ENCODE measurements at regions not wholly inside any gene's neighbourhood (a gene's known extent, or its start where the extent isn't known, plus 50 kb on each side); places are given as distances from the start of the nearest gene placed in this dataset.
"Not testable (repeated sequence)": the region's sequence is repeated elsewhere in the genome, so short reads cannot be mapped to it uniquely, and the experiment has no call there.

DNA sequence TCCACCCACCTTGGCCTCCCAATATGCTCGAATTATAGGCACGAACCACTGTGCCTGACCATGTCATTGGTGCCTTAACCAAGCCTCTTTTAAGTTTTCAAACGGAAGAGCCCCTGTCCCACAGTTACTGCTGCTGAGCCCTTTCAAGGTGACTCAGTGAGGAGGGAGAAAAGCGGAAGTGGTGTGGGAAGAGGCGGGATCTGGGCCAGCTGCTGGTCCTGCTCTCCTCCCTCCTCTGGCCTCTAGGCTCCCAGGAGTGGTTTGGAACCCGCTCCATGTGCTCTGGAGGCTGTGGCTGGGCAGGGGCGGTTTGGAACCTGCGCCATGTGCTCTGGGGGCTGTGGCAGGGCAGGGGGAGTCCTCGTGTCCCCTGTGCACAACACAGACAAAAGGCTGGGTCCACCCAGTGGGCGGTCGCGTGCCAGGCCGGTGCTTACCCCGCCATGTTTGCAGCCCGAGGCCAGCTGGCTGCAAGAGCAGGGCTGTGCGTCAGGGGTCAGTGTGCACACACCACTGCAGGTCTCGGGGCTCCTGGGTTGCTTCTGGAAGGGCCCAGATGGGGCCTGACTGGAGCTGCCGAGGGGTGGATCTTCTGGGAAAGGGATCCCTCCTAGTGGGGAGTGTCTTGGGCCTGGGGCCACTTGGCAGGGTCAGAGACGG, 113.4 kb upstream of the ALDH3B2 start:
- intact Hi-C loops (cut with DNase I): not testable (repeated sequence)

DNA sequence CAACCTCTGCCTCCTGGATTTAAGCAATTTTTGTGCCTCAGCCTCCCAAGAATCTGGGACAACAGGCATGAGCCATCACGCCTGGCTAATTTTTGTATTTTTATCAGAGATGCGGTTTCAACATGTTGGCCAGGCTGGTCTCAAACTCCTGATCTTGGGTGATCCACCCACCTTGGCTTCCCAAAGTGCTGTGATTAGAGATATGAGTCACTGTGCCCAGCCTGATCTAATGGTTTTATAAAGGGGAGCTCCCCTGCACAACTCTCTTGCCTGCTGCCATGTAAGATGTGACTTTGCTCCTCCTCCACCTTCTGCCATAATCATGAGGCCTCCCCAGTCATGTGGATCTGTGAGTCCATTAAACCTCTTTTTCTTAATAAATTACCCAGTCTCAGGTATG, 107.5 kb upstream of the ALDH3B2 start:
- intact Hi-C loops (cut with DNase I); DNase-seq (ENCODE audit: low spot score): not testable (repeated sequence)

More for the DNA sequence above, 113.4 kb upstream of the ALDH3B2 start:
- DNase-seq (ENCODE audit: low spot score): not testable (repeated sequence)

DNA sequence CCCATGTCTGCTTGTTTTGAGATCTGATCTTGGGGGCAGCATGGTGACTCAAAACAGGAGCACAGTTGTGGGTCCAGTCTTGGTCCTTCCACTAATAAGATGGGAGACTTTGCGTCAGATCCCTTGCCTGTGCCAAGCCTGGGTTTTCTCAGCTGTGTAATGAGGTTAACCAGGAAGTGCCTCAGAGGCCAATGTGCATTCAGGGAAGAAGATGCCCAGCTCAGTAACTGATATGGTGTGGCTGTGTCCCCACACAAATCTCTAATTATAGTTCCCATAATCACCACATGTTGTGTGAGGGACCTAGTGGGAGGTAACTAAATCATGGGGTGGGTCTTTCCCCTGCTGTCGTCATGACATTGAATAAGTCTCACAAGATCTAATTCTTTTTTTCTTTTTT, 107.1 kb upstream of the ALDH3B2 start:
- DNase-seq (ENCODE audit: low spot score); intact Hi-C loops (cut with DNase I): not testable (repeated sequence)

DNA sequence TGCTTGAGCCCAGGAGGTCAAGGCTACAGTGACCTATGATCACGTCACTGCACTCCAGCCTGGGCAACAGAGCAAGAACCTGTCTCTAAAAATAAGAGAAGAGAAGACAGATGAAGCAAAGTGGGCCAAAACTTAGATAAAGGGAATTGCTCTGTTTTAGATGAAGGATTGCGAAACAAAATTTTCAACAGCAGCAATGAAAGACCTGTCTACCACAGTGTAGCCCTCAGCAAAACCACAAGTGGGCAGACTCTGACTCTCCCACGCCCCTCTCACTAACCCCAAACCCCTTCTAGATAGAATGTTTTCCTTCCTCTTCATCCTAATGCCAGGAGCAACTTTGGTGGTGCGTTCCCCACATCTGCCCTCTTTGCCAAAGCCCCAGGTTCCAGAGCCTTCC, 105.6 kb upstream of the ALDH3B2 start:
- intact Hi-C loops (cut with DNase I): no loop called here
- no peak for DNase-seq (ENCODE audit: low spot score)

DNA sequence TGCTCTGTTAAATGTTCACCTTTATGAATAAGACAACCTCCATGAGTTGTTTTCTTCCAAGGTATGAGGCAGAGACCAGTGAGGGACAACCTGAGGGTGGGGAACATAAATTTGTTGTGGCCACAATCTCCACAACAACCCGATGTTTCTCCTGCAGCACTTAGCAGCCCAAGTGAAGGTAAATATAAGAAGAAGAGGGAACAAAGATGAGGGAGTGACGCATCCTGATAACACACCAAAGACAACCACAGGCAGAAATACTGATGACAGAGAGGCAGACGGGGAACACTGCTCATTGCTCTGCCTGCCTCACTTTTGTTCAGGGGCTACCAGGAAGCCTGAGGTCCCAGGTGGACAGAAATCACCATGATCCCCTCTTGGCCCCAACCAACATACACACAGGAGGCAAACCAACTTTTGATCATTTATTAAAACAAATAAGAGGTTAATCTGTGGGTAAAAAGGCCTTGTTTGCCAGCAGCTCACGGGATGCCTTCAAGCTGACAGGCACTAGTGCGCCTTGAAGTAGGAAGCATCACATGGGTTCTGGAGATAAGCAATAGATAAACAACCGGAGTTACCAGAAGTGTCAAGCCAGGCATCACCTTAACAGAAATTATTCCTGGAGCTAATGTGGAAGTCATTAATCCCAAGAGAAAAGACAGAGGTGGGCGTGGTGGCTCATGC, 104.9 kb upstream of the ALDH3B2 start:
- intact Hi-C loops (cut with DNase I): not testable (repeated sequence)

DNA sequence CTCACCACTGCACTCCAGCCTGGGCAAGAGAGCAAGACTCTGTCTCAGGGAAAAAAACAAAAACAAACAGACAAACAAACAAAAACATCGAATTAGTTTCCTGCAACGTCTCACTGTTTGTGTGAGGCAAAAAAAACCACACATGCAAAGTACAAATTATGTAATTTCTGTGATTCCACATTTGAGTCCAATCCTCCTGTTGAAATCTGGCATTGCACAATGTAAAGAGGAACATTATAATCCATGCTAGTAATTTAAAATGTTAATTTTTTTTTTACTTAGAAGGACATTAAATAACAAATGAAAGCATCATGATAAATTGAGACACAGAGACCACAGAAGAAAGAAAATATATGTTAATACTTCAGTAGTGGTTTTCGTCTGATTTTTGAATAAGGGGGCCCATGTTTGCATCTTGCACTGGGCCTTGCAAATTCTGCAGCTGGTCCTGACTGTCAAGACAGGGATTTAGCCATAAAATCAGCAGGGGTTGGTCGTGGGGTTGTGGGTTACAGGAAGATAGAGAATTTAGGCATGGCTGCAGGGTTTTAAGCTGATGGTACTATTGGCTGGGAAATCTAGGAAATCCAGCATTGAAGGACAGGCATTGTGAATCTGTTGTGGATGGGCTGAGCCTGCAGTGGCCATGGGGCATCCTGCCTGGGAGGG, 102.6 kb upstream of the ALDH3B2 start:
- intact Hi-C loops (cut with DNase I): no loop called here
- DNase-seq (ENCODE audit: low spot score): no peak

More for the DNA sequence above, 104.9 kb upstream of the ALDH3B2 start:
- not testable (repeated sequence) for DNase-seq (ENCODE audit: low spot score)

DNA sequence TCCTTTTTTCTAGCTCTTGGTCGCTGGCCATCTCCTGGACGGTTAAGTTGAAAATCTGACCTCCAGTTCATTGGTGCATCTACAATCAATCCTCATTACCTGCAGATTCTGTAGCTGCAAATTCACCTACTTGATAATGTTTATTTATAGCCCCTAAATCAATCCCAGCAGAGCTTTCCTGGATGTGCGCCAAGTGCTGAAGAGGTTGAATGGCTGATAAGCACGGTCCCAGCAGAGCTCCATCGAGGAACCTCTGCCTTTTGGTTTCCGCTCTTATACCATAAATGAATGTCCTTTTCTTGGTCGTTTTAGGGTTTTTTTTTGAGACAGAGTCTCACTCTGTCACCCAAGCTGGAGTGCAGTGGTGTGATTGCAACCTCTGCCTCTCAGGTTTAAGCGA, 99.8 kb upstream of the ALDH3B2 start:
- intact Hi-C loops (cut with DNase I); DNase-seq (ENCODE audit: low spot score): not testable (repeated sequence)

DNA sequence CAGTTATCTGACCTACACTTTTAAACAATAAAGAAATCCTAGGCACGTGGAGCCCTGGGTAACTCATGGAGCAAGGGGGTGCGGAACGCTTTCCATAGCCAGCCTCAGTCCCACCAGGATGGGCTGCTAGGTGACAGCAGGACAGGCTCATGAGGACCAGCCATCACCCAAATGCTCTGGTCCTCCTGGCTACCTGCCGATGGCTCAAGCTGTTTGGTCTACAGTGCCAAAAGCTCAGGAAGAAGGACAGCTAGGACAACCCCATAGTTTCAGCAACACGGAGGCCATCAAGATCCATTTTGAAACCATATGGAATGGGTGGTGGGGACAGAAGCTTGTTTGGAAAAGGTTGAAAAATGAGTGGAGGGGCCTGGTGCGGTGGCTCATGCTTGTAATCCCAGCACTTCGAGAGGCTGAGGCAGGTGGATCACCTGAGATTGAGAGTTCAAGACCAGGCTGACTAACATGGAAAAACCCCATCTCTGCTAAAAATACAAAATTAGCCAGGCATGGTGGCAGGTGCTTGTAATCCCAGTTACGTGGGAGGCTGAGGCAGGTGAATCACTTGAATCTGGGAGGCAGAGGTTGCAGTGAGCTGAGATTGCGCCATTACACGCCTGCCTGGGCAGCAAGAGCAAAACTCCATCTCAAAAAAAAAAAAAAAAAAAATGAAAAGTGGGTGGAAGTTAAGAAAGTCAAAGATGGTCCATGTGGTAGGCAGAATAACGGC, 93.7 kb upstream of the ALDH3B2 start:
- intact Hi-C loops (cut with DNase I); DNase-seq (ENCODE audit: low spot score): not testable (repeated sequence)

DNA sequence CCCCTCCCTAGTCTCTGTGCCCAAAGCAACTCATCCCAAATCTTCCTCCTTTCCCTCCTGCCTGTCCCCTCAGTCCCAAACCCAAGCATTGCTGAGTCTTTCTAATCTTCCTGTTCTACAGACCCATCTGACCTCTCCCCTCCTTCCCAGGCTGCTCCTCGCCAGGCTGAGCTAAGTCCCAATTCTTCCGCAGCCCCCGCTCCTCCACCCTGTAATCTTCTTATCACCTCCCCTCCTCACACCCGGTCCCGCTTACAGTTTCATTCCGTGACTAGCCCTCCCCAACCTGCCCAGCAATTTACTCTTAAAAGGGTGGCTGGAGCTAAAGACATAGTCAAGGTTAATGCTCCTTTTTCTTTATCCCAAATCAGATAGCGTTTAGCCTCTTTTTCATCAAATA, 86.8 kb upstream of the ALDH3B2 start:
- DNase-seq (ENCODE audit: low spot score); intact Hi-C loops (cut with DNase I): not testable (repeated sequence)

DNA sequence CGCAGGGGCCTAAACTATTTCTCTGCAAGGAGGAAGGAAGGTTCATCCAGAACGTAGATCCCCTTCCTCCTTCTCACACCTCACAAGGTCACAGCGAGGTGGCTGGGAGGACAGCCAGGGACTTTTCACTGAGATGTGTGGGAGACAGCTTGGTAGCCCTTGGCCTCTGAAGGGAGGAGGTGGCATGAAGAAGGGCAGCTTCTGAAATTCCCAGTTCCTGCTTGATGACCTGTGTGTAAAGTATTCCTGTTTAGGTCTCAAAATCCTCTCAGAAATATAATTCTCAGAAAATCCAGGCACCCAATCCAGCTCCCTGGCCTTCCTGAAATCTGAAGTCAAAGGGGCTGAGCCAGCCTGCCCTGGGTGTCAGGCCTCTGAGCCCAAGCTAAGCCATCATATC, 84.9 kb upstream of the ALDH3B2 start:
- intact Hi-C loops (cut with DNase I); DNase-seq (ENCODE audit: low spot score): not testable (repeated sequence)

DNA sequence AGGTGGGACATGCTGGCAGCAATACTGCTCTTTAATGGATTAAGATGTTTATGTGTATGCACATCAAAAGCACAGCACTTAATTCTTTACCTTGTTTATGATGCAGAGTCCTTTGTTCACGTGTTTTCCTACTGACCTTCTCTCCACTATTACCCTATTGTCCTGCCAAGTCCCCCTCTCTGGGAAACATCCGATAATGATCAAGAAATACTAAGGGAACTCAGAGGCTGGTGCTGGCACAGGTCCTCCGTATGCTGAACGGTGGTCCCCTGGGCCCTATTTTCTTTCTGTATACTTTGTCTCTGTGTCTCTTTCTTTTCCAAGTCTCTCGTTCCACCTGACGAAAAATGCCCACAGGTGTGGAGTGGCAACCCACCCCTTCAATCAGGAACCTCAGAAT, 84.0 kb upstream of the ALDH3B2 start:
- DNase-seq (ENCODE audit: low spot score); intact Hi-C loops (cut with DNase I): not testable (repeated sequence)

DNA sequence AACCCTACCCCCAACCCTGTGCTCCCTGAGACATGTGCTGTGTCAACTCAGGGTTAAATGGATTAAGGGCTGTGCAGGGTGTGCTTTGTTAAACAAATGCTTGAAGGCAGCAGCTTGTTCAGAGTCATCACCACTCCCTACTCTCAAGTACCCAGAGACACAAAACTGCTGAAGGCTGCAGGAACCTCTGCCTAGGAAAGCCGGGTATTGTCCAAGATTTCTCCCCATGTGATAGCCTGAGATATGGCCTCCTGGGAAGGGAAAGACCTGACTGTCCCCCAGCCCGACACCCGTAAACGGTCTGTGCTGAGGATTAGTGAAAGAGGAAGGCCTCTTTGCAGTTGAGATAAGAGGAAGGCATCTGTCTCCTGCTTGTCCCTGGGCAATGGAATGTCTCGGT, 83.6 kb upstream of the ALDH3B2 start:
- intact Hi-C loops (cut with DNase I): not testable (repeated sequence)

DNA sequence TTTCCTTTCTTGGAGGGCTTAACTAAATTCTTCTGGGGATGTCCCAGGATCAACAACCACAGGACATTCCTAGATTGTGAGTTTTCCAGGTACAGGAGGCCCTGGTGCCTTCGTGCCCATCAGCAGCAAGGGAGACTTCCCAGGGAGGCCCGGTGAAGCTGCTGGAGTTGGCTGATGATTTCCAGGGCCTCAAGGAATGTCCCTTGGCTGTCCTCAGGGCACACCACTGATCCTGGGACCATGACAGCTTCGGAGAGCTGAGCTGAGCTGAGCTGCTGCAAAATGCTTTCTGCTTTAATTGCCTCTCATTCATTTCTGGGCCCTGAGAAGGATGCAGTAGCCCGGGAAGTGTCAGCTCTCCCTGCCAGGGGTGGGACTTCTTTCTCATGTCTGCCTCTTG, 79.4 kb upstream of the ALDH3B2 start:
- DNase-seq (ENCODE audit: low spot score); intact Hi-C loops (cut with DNase I): not testable (repeated sequence)

More for the DNA sequence above, 83.6 kb upstream of the ALDH3B2 start:
- DNase-seq (ENCODE audit: low spot score): not testable (repeated sequence)

DNA sequence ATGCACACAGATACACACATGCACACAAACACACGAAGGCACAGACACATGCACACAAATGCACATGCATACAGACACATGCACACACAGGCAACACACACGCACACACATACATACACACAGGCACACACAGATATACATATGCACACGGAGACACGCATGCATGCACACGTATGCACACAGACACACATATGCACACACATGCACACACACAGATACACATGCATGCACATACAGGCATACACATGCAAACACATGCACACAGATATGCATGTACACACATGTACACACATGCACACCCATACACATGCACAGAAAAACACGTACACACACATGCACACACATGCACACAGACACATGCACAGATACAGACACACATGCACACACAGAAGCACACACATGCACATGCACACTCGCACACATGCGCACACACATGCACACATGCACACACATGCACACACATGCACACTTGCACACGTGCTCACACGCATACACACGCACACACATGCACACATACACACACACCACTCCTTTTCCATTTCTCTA, 70.8 kb upstream of the ALDH3B2 start:
- intact Hi-C loops (cut with DNase I): no loop called here
- DNase-seq (ENCODE audit: low spot score): no peak

DNA sequence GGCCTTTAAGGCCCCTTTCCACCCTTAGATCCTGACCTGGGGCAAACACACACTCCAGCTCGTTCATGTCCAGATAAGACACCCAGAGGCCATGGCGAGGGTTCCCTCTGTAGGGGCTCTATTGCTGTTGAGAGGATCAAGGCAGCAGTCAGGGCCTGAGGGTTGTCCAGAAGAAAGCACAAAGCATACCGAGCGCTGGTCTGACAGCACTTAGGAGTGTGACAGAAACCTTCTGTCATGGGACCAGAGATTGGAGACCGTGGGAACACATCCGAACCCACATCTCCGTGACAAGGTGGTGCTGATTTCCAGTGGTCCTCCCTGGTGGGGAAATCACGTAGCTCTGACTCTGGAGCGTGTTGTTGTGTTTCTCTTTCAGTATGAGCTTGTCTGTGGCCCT, 69.8 kb upstream of the ALDH3B2 start:
- DNase-seq (ENCODE audit: low spot score); intact Hi-C loops (cut with DNase I): not testable (repeated sequence)

DNA sequence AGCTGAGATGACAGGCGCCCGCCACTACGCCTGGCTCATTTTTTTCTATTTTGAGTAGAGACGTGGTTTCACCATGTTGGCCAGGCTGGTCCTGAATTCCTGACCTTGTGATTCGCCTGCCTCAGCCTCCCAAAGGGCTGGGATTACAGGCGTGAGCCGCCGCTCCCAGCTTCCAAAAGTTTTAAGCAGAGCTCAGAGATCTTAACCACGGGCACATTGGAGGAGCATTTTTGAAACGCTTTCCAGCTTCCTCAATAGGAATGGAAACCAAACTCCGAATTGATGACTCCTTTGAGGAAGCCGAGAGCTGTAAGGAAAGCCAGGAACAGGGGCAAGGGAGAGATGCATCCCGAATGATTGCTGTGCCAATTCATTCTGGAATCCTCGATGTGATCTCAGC, 63.8 kb upstream of the ALDH3B2 start:
- DNase-seq (ENCODE audit: low spot score); intact Hi-C loops (cut with DNase I): not testable (repeated sequence)

DNA sequence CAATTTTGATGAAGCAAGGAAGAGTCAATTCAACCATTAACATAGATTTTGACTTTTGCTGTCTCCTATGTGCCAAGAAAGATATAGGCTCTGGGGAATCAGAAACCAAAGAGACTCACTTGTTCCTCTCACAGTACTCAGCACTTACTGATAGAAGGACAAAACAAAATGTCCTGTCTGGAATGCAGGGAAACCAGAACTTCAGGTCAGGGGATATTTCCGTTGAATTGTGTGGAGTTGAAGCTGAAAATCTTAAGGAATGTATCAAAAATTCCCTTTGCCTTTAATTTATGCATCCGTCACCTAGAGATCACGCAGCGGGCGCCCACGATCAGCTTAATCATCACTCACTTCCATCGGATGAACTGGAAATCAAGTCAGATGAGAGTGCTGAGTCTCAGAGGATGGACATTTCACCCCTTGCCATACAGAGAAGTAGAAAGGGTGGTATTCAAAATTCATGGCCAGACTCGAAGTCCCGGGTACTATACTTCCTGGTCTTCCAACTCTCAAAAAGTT, 63.2 kb upstream of the ALDH3B2 start:
- DNase-seq (ENCODE audit: low spot score); intact Hi-C loops (cut with DNase I): not testable (repeated sequence)

DNA sequence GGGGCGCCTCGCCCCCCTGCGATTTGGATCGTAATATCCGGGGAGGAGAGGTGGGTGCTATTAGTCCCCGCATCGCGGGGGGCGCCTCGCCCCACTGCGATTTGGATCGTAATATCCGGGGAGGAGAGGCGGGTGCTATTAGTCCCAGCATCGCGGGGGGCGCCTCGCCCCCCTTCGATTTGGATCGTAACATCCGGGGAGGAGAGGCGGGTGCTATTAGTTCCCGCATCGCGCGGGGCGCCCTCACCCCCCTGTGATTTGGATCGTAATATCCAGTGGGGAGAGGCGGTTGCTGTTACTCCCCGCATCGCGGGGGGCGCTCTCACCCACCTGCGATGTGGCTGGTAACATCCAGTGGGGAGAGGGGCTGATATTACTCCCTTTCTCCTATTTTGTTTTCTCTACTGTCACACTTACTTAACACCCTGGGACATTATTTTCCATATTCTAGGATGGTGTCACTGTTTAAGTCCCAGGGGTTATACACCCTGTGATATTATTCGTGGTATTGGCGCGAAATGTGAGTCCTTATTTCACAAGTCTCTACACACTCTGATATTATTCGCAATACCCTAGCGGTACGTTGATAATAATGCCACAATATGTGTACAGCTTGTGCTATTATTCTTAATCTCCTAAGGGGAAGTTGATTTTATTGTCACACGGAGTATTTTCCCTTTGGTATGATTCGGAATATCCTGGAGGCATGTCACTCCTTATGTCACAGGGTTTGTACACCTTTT, 57.8 kb upstream of the ALDH3B2 start:
- intact Hi-C loops (cut with DNase I): no loop called here
- no peak for DNase-seq (ENCODE audit: low spot score)

DNA sequence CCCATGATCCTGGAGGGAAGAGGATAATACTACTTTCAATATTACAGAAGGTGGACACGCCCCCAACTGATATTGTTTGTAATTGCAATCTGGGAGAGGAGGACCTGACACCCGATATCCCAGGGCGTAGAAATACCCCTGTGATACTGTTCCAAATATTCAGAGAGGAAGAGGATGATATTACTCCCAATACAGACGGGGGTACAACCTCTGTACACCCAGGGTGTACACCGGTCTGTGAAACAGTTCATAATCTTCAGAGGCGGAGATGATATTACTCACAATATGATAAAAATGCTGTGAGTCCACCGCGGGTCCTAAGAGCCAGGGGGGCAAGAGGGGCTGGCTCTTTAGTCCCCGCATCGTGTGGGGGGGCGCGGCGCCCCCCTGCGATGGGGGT, 57.2 kb upstream of the ALDH3B2 start:
- intact Hi-C loops (cut with DNase I): no loop called here
- no peak for DNase-seq (ENCODE audit: low spot score)

All from cardiac septum (tissue), 1 donor.